ENCODE measurements at regions not wholly inside any gene's neighbourhood (a gene's known extent, or its start where the extent isn't known, plus 50 kb on each side); places are given as distances from the start of the nearest gene placed in this dataset.

GRCh38 chr2:19122220-19122619 is 236.2 kb downstream of the OSR1 start:
- TF ChIP-seq KLF6 (CRISPR knock-in tag; IDR thresholded peaks at IDR 0.05), result no peak
- TF ChIP-seq ATF7-NPFF (CRISPR knock-in tag; IDR thresholded peaks at IDR 0.05; ENCODE audit: low read depth), result no peak
- TF ChIP-seq, protein P1, sequence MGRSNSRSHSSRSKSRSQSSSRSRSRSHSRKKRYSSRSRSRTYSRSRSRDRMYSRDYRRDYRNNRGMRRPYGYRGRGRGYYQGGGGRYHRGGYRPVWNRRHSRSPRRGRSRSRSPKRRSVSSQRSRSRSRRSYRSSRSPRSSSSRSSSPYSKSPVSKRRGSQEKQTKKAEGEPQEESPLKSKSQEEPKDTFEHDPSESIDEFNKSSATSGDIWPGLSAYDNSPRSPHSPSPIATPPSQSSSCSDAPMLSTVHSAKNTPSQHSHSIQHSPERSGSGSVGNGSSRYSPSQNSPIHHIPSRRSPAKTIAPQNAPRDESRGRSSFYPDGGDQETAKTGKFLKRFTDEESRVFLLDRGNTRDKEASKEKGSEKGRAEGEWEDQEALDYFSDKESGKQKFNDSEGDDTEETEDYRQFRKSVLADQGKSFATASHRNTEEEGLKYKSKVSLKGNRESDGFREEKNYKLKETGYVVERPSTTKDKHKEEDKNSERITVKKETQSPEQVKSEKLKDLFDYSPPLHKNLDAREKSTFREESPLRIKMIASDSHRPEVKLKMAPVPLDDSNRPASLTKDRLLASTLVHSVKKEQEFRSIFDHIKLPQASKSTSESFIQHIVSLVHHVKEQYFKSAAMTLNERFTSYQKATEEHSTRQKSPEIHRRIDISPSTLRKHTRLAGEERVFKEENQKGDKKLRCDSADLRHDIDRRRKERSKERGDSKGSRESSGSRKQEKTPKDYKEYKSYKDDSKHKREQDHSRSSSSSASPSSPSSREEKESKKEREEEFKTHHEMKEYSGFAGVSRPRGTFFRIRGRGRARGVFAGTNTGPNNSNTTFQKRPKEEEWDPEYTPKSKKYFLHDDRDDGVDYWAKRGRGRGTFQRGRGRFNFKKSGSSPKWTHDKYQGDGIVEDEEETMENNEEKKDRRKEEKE (IDR thresholded peaks at IDR 0.05), result no peak
- no peak for TF ChIP-seq KDM1A (CRISPR knock-in tag; IDR thresholded peaks at IDR 0.05)
